HCT116 (cell line): ENCODE measurements at regions not wholly inside any gene's neighbourhood (a gene's known extent, or its start where the extent isn't known, plus 50 kb on each side); places are given as distances from the start of the nearest gene placed in this dataset.

Experiments
- ATAC-seq: fragments of 200-7000 bp; cut with Tn5 transposase; 2 replicates; pipeline ENCODE4 v1.9.1; 2020; ENCODE audit warnings: mild to moderate bottlenecking, moderate library complexity
- BruUV-seq: library from RNA; stranded (reverse); fragments of 400-500 nt; replicated peaks from 2 replicates; lab custom pipeline; 2021; lab: Mats Ljungman, UMichigan
- CTCF ChIA-PET: fragments of 300-600 bp; sonication (Branson Sonifier 250); formaldehyde crosslinking; loops from one replicate; lab custom pipeline; 2021; ENCODE audit warnings: antibody characterized with exemption; lab: Charles Lee
- POLR2A ChIA-PET: fragments of 300-600, 350-600 bp; sonication (Branson Sonifier 250); formaldehyde crosslinking; loops from one replicate; lab custom pipeline; 2021; ENCODE audit warnings: antibody characterized with exemption; lab: Charles Lee
- RAD21 ChIA-PET, 2 experiments: fragments of 300-600 bp; sonication (Branson Sonifier 250); formaldehyde crosslinking; loops; one replicate each; lab custom pipeline; 2023; ENCODE audit warnings: low total read pairs in 2 of 2; ENCODE audit not compliant: uncharacterized antibody in 2 of 2, unreplicated experiment in 2 of 2, low non-redundant PET in 1 of 2; lab: Charles Lee
- DNase-seq: peaks from one replicate; pipeline ENCODE4 v3.0.0-alpha.2; 2010; ENCODE audit warnings: low read depth, low spot score
- H2AFZ ChIP-seq: fragments of 200-600 bp; shearing (Covaris generic), sonication (generic); 2 replicates; pipeline ENCODE4 v1.6.1; 2017; ENCODE audit warnings: low read depth, mixed run types, mixed read lengths, antibody characterized with exemption, low read length; ENCODE audit not compliant: poor library complexity, severe bottlenecking
- H3K27ac ChIP-seq: 2 replicates; pipeline ENCODE4 v1.5.1; 2012; ENCODE audit warnings: low read depth, low read length
- H3K27me3 ChIP-seq: fragments of 200-600 bp; sonication (generic); 2 replicates; pipeline ENCODE4 v1.6.1; 2016; ENCODE audit warnings: mixed run types, low read length, mixed read lengths; ENCODE audit not compliant: insufficient read depth
- H3K36me3 ChIP-seq, 2 experiments: fragments of 200-500 bp in 1 of 2; fragments of 200-600 bp in 1 of 2; sonication (Bioruptor generic) in 1 of 2; sonication (generic) in 1 of 2; 2 replicates each; pipeline versions ENCODE4 v1.5.1 to v1.6.1; 2014 to 2016; ENCODE audit warnings: low read length in 2 of 2, inconsistent platforms in 1 of 2, mixed read lengths in 1 of 2, mixed run types in 1 of 2; ENCODE audit not compliant: insufficient read depth in 2 of 2, control insufficient read depth in 1 of 2
- H3K4me1 ChIP-seq, 2 experiments: fragments of 200-600 bp in 1 of 2; sonication (generic) in 1 of 2; 2 replicates each; pipeline versions ENCODE4 v1.5.1 to v1.6.1; 2012 to 2017; ENCODE audit warnings: low read length in 2 of 2, inconsistent platforms in 1 of 2, mild to moderate bottlenecking in 1 of 2, mixed read lengths in 1 of 2, mixed run types in 1 of 2, moderate library complexity in 1 of 2; ENCODE audit not compliant: insufficient read depth in 2 of 2, control insufficient read depth in 1 of 2
- H3K4me2 ChIP-seq: fragments of 200-600 bp; sonication (generic); 2 replicates; pipeline ENCODE4 v1.6.1; 2017; ENCODE audit warnings: mixed run types, low read length, mixed read lengths
- H3K4me3 ChIP-seq, 2 experiments: fragments of 200-600 bp in 1 of 2; sonication (generic) in 1 of 2; replicated peaks in 1 of 2; 2 replicates each; pipeline ENCODE4 v1.5.1; 2011 to 2016; ENCODE audit warnings: low read length in 2 of 2, control low read depth in 1 of 2, low read depth in 1 of 2, mild to moderate bottlenecking in 1 of 2, mixed read lengths in 1 of 2, mixed run types in 1 of 2
- H3K79me2 ChIP-seq: fragments of 200-600 bp; sonication (generic); 2 replicates; pipeline ENCODE4 v1.6.1; 2017; ENCODE audit warnings: mild to moderate bottlenecking, mixed run types, low read length, moderate library complexity, mixed read lengths; ENCODE audit not compliant: insufficient read depth
- H3K9ac ChIP-seq: fragments of 200-600 bp; sonication (generic); 2 replicates; pipeline ENCODE4 v1.6.1; 2016; ENCODE audit warnings: low read length, mixed read lengths
- H3K9me2 ChIP-seq: fragments of 200-600 bp; sonication (generic), shearing (Covaris generic); 2 replicates; pipeline ENCODE4 v1.6.1; 2017; ENCODE audit warnings: mixed run types, mild to moderate bottlenecking, moderate library complexity; ENCODE audit not compliant: insufficient read depth
- H3K9me3 ChIP-seq, 2 experiments: fragments of 200-500 bp in 1 of 2; fragments of 200-600 bp in 1 of 2; sonication (Bioruptor generic) in 1 of 2; sonication (generic) in 1 of 2; 2 replicates each; pipeline ENCODE4 v1.6.1; 2014 to 2017; ENCODE audit warnings: low read length in 2 of 2, mixed read lengths in 2 of 2, inconsistent platforms in 1 of 2, low read depth in 1 of 2, mild to moderate bottlenecking in 1 of 2, mixed run types in 1 of 2, moderate library complexity in 1 of 2; ENCODE audit not compliant: control insufficient read depth in 1 of 2, insufficient read depth in 1 of 2
- H4K20me1 ChIP-seq: fragments of 200-600 bp; sonication (generic), shearing (Covaris generic); 2 replicates; pipeline ENCODE4 v1.6.1; 2017; ENCODE audit warnings: mixed run types, mild to moderate bottlenecking, moderate library complexity; ENCODE audit not compliant: insufficient read depth
- CEBPB ChIP-seq: IDR thresholded peaks from 2 replicates; pipeline ENCODE4 v1.6.1; 2012; ENCODE audit warnings: low read depth
- EZH2 ChIP-seq: fragments of 200-600 bp; sonication (generic); IDR thresholded peaks from 2 replicates; pipeline ENCODE4 v1.6.1; 2017; ENCODE audit warnings: antibody characterized with exemption, mixed run types
- EZH2phosphoT487 ChIP-seq: fragments of 200-600 bp; IDR thresholded peaks from 2 replicates; pipeline ENCODE4 v1.6.1; 2018; ENCODE audit warnings: antibody characterized with exemption, borderline replicate concordance
- FOSL1 ChIP-seq: IDR thresholded peaks from 2 replicates; pipeline ENCODE4 v1.6.1; 2012; ENCODE audit warnings: low read depth
- POLR2A ChIP-seq: IDR thresholded peaks from 2 replicates; pipeline ENCODE4 v1.7.0; 2011; ENCODE audit warnings: borderline replicate concordance; ENCODE audit not compliant: insufficient read depth, insufficient read length; ENCODE audit errors: extremely low read depth
- POLR2AphosphoS5 ChIP-seq: IDR thresholded peaks from 2 replicates; pipeline ENCODE4 v1.6.1; 2011; ENCODE audit warnings: mild to moderate bottlenecking, low read depth, low read length, moderate library complexity
- RAD21 ChIP-seq: IDR thresholded peaks from 2 replicates; pipeline ENCODE4 v1.6.1; 2012; ENCODE audit warnings: low read depth, mild to moderate bottlenecking
- SRF ChIP-seq: IDR thresholded peaks from 2 replicates; pipeline ENCODE4 v1.6.1; 2012; ENCODE audit warnings: low read depth
- ZNF274 ChIP-seq: fragments of 200-500 bp; sonication (Bioruptor generic); IDR thresholded peaks from 2 replicates; pipeline ENCODE4 v1.6.1; 2014; ENCODE audit warnings: mild to moderate bottlenecking, low read depth, low read length, inconsistent platforms
- intact Hi-C: fragments of 100-400 bp; cut with micrococcal nuclease; formaldehyde crosslinking; loops from 2 replicates; pipeline ENCODE4 v1.10.0; 2022
- TF ChIP-seq, protein P1 (sequence below), 3 experiments: fragments of 200-600 bp in 1 of 3; sonication (generic) in 1 of 3; IDR thresholded peaks in 2 of 3; conservative IDR thresholded peaks in 1 of 3; 2 replicates each; pipeline ENCODE4 v1.5.1; 2012 to 2017; ENCODE audit warnings: low read depth in 2 of 3, low read length in 2 of 3, antibody characterized with exemption in 1 of 3, borderline replicate concordance in 1 of 3, control low read depth in 1 of 3, mild to moderate bottlenecking in 1 of 3, mixed read lengths in 1 of 3, mixed run types in 1 of 3, moderate library complexity in 1 of 3; ENCODE audit not compliant: insufficient read depth in 1 of 3
- TF ChIP-seq, protein P2 (sequence below): IDR thresholded peaks from 2 replicates; pipeline ENCODE4 v1.6.1; 2012; ENCODE audit warnings: low read depth

DNA sequence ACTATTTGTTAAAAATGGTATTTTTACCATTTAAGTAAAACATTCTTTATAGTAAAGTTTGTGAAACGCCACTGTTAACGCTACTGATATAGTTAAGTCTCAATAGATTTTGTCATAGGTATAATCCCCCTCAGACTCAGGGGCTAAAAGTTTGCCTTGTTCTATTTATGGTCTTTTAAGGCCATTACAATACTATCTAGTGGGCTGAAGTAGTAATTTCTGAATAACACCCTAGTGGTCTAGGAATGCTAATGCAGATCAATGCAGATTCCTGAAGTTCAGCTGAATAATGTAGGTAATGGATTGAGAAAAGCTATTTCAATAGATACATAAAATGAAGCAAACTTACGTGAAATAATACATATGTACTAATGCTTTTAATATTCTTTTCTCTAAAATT, 989.3 kb upstream of the NOVA1 start:
- no peaks in the 10 kb centered on the region for H3K9me2 ChIP-seq
- no peaks in the 10 kb centered on the region for H3K79me2 ChIP-seq
- no peaks in the 10 kb centered on the region for H3K36me3 ChIP-seq
- no peaks in the 10 kb centered on the region for H4K20me1 ChIP-seq
- no peak overlapping the region for H3K4me2 ChIP-seq
- ChIA-PET RAD21 (no interaction called here), POLR2A (no interaction called here), CTCF (no interaction called here)
- no peak overlapping the region for H3K9ac ChIP-seq
- H3K4me1 ChIP-seq, result no peaks in the 10 kb centered on the region
- BruUV-seq, result no TSS peak
- H3K4me3 ChIP-seq, result no peak overlapping the region
- peaks cover 3 to 27% of the 10 kb centered on the region in 2 experiments; a peak in 2 of 4 replicates for H3K9me3 ChIP-seq
- no peak overlapping the region for H2AFZ ChIP-seq
- no peaks in the 10 kb centered on the region for H3K27me3 ChIP-seq
- intact Hi-C loops, result no loop called here
- TF ChIP-seq EZH2, result no peak
- TF ChIP-seq, protein P1, sequence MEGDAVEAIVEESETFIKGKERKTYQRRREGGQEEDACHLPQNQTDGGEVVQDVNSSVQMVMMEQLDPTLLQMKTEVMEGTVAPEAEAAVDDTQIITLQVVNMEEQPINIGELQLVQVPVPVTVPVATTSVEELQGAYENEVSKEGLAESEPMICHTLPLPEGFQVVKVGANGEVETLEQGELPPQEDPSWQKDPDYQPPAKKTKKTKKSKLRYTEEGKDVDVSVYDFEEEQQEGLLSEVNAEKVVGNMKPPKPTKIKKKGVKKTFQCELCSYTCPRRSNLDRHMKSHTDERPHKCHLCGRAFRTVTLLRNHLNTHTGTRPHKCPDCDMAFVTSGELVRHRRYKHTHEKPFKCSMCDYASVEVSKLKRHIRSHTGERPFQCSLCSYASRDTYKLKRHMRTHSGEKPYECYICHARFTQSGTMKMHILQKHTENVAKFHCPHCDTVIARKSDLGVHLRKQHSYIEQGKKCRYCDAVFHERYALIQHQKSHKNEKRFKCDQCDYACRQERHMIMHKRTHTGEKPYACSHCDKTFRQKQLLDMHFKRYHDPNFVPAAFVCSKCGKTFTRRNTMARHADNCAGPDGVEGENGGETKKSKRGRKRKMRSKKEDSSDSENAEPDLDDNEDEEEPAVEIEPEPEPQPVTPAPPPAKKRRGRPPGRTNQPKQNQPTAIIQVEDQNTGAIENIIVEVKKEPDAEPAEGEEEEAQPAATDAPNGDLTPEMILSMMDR (IDR thresholded peaks at IDR 0.05 in 2 of 3, conservative IDR thresholded peaks at IDR 0.05 in 1 of 3; ENCODE audit: borderline replicate concordance in 1 of 3, insufficient read depth in 1 of 3, low read depth in 2 of 3, low read length in 2 of 3), result no peak
- TF ChIP-seq, protein P2, sequence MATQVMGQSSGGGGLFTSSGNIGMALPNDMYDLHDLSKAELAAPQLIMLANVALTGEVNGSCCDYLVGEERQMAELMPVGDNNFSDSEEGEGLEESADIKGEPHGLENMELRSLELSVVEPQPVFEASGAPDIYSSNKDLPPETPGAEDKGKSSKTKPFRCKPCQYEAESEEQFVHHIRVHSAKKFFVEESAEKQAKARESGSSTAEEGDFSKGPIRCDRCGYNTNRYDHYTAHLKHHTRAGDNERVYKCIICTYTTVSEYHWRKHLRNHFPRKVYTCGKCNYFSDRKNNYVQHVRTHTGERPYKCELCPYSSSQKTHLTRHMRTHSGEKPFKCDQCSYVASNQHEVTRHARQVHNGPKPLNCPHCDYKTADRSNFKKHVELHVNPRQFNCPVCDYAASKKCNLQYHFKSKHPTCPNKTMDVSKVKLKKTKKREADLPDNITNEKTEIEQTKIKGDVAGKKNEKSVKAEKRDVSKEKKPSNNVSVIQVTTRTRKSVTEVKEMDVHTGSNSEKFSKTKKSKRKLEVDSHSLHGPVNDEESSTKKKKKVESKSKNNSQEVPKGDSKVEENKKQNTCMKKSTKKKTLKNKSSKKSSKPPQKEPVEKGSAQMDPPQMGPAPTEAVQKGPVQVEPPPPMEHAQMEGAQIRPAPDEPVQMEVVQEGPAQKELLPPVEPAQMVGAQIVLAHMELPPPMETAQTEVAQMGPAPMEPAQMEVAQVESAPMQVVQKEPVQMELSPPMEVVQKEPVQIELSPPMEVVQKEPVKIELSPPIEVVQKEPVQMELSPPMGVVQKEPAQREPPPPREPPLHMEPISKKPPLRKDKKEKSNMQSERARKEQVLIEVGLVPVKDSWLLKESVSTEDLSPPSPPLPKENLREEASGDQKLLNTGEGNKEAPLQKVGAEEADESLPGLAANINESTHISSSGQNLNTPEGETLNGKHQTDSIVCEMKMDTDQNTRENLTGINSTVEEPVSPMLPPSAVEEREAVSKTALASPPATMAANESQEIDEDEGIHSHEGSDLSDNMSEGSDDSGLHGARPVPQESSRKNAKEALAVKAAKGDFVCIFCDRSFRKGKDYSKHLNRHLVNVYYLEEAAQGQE, result no peak
- no peak for TF ChIP-seq EZH2phosphoT487
- no peak for TF ChIP-seq CEBPB
- no peak for TF ChIP-seq SRF
- TF ChIP-seq RAD21, result no peak
- no peak for TF ChIP-seq ZNF274
- TF ChIP-seq FOSL1, result no peak
- TF ChIP-seq POLR2AphosphoS5, result no peak
- no peak for TF ChIP-seq POLR2A
- no peak for DNase-seq
- ATAC-seq, result no peak
- no peak overlapping the region for H3K27ac ChIP-seq
